Panc1 (cell line): ENCODE measurements at regions not wholly inside any gene's neighbourhood (a gene's known extent, or its start where the extent isn't known, plus 50 kb on each side); places are given as distances from the start of the nearest gene placed in this dataset.

Experiments used
- CTCF ChIP-seq: fragments of 450-650 bp; IDR thresholded peaks from 2 replicates; pipeline ENCODE4 v1.5.1; 2017; ENCODE audit warnings: mild to moderate bottlenecking
- POLR2AphosphoS5 ChIP-seq: IDR thresholded peaks from 2 replicates; pipeline ENCODE4 v1.6.1; 2012; ENCODE audit warnings: mild to moderate bottlenecking, low read depth, low read length, moderate library complexity
- REST ChIP-seq, 2 experiments: IDR thresholded peaks; 2 replicates each; pipeline ENCODE4 v1.6.1; 2011 to 2012; ENCODE audit warnings: low read depth in 2 of 2, control low read depth in 1 of 2, low read length in 1 of 2, mild to moderate bottlenecking in 1 of 2, moderate library complexity in 1 of 2; ENCODE audit not compliant: insufficient read depth in 1 of 2
- SIN3A ChIP-seq: IDR thresholded peaks from 2 replicates; pipeline ENCODE4 v1.6.1; 2012; ENCODE audit warnings: low read depth, mild to moderate bottlenecking, low read length, moderate library complexity, borderline replicate concordance; ENCODE audit not compliant: insufficient read depth
- TCF7L2 ChIP-seq: IDR thresholded peaks from 2 replicates; pipeline ENCODE4 v1.6.1; 2011; ENCODE audit warnings: mild to moderate bottlenecking, low read depth, low read length, inconsistent platforms

GRCh38 chr10:36048236-36048635 lies 406.1 kb upstream of the FZD8 start:
- TF ChIP-seq CTCF (no peak), POLR2AphosphoS5 (no peak), REST (IDR thresholded peaks at IDR 0.05; ENCODE audit: insufficient read depth in 1 of 2, low read depth in 2 of 2, low read length in 1 of 2) (no peak), SIN3A (no peak), TCF7L2 (no peak)
